MCF 10A (cell line): ENCODE measurements at regions not wholly inside any gene's neighbourhood (a gene's known extent, or its start where the extent isn't known, plus 50 kb on each side); places are given as distances from the start of the nearest gene placed in this dataset.

ENCODE experiments used
- BruUV-seq: library from RNA; stranded (reverse); fragments of 400-500 nt; replicated peaks from 2 replicates; lab custom pipeline; 2021; lab: Mats Ljungman, UMichigan
- CTCF ChIA-PET: fragments of 300-600 bp; sonication (Branson Sonifier 250); formaldehyde crosslinking; extraction: SDS; loops from one replicate; lab custom pipeline; 2021; ENCODE audit warnings: antibody characterized with exemption, inconsistent platforms; lab: Yijun Ruan, JAX
- POLR2A ChIA-PET: fragments of 300-600, 350-650 bp; sonication (Branson Sonifier 250); formaldehyde crosslinking; extraction: SDS; loops from one replicate; lab custom pipeline; 2020; ENCODE audit warnings: antibody characterized with exemption, inconsistent platforms; lab: Yijun Ruan, JAX
- DNase-seq: peaks from one replicate; pipeline ENCODE4 v3.0.0-alpha.2; 2018; ENCODE audit not compliant: unreplicated experiment
- H3K27ac Mint-ChIP-seq: one replicate; pipeline ENCODE4 v1.8.0; 2022; ENCODE audit warnings: mild to moderate bottlenecking, low read depth, mixed read lengths; ENCODE audit not compliant: unreplicated experiment
- H3K27me3 Mint-ChIP-seq: one replicate; pipeline ENCODE4 v1.8.0; 2022; ENCODE audit warnings: mixed read lengths; ENCODE audit not compliant: insufficient read depth, unreplicated experiment
- H3K36me3 Mint-ChIP-seq: one replicate; pipeline ENCODE4 v1.8.0; 2022; ENCODE audit warnings: mild to moderate bottlenecking, moderate library complexity, mixed read lengths; ENCODE audit not compliant: insufficient read depth, unreplicated experiment
- H3K4me1 Mint-ChIP-seq: one replicate; pipeline ENCODE4 v1.8.0; 2022; ENCODE audit warnings: mixed read lengths; ENCODE audit not compliant: insufficient read depth, unreplicated experiment
- H3K4me3 Mint-ChIP-seq: one replicate; pipeline ENCODE4 v1.8.0; 2022; ENCODE audit warnings: mild to moderate bottlenecking, moderate library complexity, mixed read lengths; ENCODE audit not compliant: unreplicated experiment
- H3K9me3 Mint-ChIP-seq: one replicate; pipeline ENCODE4 v1.8.0; 2022; ENCODE audit warnings: mixed read lengths; ENCODE audit not compliant: unreplicated experiment
- intact Hi-C: fragments of 100-400 bp; cut with micrococcal nuclease; formaldehyde crosslinking; loops from 2 replicates; pipeline ENCODE4 v1.14.1; 2022
- TF ChIP-seq, protein P1 (sequence below): fragments of 200-600 bp; IDR thresholded peaks from one replicate; pipeline ENCODE4 v1.8.0; 2022; ENCODE audit warnings: antibody characterized with exemption, mild to moderate bottlenecking; ENCODE audit not compliant: unreplicated experiment

DNA sequence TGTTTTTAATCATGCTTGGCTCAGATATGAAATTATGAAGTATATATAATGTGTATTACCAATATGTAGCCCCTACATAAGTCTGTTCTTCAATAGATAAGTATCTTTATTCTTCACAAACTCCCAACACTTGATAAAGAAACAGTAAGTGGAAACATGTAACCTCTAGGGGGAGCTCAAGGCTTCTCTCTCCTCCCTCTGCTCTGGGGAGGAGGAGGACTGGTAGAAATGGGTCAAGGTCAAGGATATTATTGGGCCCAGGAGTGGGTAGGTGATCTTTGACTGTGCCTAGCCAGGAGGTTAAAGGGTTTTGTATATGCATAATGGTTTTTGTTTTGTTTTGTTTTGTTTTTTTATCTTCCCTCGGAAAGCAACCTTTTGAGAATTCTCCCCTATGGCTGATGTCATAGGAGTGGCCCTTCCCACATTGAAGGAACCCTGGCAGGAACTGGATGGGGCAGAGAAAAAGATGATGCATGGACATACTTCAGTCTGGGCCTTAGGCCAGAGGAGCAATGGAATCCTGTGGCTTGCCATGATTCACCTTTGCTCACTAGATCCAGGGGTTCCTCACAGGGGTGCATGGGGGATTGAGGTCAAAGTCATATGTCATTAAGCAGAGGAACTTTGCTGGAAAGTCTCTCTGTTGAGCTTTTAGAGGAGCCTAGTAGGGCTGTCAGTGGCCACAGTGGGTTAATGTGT lies 460.3 kb downstream of the MID1IP1 start:
- ChIA-PET CTCF (interaction anchor here (0.6 to 1.3 kb wide), 4 partner anchors 12 to 582 kb away, joined by 3 read pairs; no protein-coding TSS in a partner anchor), POLR2A (interaction anchor here (0.7 to 0.8 kb wide), 2 partner anchors 1001 to 1226 kb away, joined by 3 read pairs; no protein-coding TSS in a partner anchor)
- no peaks in the 10 kb centered on the region for H3K36me3 Mint-ChIP-seq
- TF ChIP-seq, protein P1, sequence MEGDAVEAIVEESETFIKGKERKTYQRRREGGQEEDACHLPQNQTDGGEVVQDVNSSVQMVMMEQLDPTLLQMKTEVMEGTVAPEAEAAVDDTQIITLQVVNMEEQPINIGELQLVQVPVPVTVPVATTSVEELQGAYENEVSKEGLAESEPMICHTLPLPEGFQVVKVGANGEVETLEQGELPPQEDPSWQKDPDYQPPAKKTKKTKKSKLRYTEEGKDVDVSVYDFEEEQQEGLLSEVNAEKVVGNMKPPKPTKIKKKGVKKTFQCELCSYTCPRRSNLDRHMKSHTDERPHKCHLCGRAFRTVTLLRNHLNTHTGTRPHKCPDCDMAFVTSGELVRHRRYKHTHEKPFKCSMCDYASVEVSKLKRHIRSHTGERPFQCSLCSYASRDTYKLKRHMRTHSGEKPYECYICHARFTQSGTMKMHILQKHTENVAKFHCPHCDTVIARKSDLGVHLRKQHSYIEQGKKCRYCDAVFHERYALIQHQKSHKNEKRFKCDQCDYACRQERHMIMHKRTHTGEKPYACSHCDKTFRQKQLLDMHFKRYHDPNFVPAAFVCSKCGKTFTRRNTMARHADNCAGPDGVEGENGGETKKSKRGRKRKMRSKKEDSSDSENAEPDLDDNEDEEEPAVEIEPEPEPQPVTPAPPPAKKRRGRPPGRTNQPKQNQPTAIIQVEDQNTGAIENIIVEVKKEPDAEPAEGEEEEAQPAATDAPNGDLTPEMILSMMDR, result peak; percentile 61
- intact Hi-C loops, result loop anchor here (5.0 kb wide), 1 partner anchor 1006 kb away; no protein-coding TSS in a partner anchor
- H3K27ac Mint-ChIP-seq, result no peak overlapping the region
- H3K4me3 Mint-ChIP-seq, result no peak overlapping the region
- BruUV-seq, result no TSS peak
- H3K4me1 Mint-ChIP-seq, result peaks cover 5% of the 10 kb centered on the region
- H3K9me3 Mint-ChIP-seq, result no peaks in the 10 kb centered on the region
- DNase-seq, result peak; percentile 69
- H3K27me3 Mint-ChIP-seq, result peaks cover under 1% of the 10 kb centered on the region

DNA sequence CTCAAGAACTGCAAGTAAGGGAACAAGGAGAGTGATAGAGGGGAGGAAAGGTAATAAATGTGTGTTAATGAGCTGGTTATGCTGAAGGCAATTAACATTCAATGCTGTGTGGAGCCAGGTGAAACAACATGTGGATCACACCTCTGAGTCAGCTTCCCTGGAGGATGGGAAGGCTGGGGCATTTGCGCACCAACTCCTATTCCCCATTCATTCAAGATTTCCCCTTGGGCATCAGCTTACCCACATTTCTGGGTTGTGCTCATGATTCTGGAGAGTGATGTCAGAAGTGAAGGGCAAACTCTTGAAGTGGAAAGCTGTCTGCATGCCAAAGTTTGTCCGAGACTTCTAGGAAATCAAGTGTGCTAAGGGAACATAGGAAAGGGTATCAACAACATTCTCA lies 461.4 kb downstream of the MID1IP1 start:
- CTCF ChIA-PET, result no interaction called here
- no TSS peak for BruUV-seq
- Mint-ChIP-seq H3K27ac (no peak overlapping the region), H3K27me3 (peaks cover 11% of the 10 kb centered on the region), H3K4me1 (peaks cover 5% of the 10 kb centered on the region), H3K9me3 (no peaks in the 10 kb centered on the region), H3K36me3 (no peaks in the 10 kb centered on the region), H3K4me3 (no peak overlapping the region)
- peak; percentile 43 for DNase-seq
- TF ChIP-seq, protein P1, result no peak
- POLR2A ChIA-PET, result no interaction called here
- intact Hi-C loops, result loop anchor here (5.0 kb wide), 1 partner anchor 1005 kb away; no protein-coding TSS in a partner anchor

DNA sequence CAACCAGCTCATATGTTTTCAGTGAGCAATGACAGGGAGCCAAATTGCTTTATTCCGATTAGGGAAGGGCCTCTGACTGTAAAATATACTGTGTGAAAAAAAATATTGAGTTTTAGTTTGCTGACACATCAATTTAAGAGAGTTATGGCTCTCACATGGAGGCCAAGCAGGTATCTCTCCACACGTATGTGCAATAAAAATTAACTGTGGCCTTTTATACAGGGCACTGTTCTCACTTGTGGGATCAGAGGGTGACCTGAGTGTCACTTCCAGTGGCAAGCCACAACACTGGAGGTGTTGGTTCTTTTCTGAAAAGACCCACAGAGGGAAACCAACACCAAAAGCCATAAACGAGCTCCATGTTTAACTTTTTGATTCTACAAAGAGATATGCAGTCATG lies 462.8 kb downstream of the MID1IP1 start:
- Mint-ChIP-seq H3K4me1 (peaks cover 5% of the 10 kb centered on the region), H3K27me3 (peaks cover 22% of the 10 kb centered on the region), H3K4me3 (no peak overlapping the region), H3K27ac (no peak overlapping the region), H3K36me3 (no peaks in the 10 kb centered on the region), H3K9me3 (no peaks in the 10 kb centered on the region)
- BruUV-seq, result no TSS peak
- POLR2A ChIA-PET, result no interaction called here
- intact Hi-C loops, result loop anchor here (5.0 kb wide), 1 partner anchor 1003 kb away; no protein-coding TSS in a partner anchor
- CTCF ChIA-PET, result interaction anchor here (1.4 kb wide), 1 partner anchor 10 kb away, joined by 3 read pairs; no protein-coding TSS in a partner anchor
- no peak for DNase-seq
- TF ChIP-seq, protein P1, result no peak

DNA sequence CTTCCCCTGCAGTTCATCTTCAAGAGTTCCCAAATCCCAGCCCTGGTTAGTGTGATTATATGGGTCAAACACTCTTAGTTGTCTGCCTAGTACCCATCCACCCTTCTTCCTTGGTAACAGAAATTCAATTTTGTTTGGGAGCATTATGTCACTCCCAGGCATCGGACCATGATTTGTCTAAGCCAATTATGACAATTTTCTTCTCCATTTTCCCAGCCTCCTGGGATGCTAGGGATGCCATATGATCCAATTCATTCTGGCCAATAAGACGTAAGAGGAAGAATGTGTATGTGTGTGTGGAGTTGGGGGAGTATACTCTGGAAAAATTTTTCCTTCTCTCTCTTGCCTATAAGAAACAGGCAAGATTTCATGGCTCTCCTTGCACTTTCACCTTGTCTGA lies 465.9 kb downstream of the MID1IP1 start:
- Mint-ChIP-seq H3K4me1 (peaks cover 5% of the 10 kb centered on the region), H3K36me3 (no peaks in the 10 kb centered on the region), H3K27ac (no peak overlapping the region), H3K4me3 (no peak overlapping the region), H3K9me3 (no peaks in the 10 kb centered on the region), H3K27me3 (peaks cover 43% of the 10 kb centered on the region)
- BruUV-seq, result no TSS peak
- DNase-seq, result no peak
- TF ChIP-seq, protein P1, result no peak
- intact Hi-C loops, result no loop called here
- POLR2A ChIA-PET, result interaction anchor here (0.7 kb wide), 1 partner anchor 17 kb away, joined by 4 read pairs; no protein-coding TSS in a partner anchor
- CTCF ChIA-PET, result no interaction called here
